Ectodermal cell (in vitro differentiated cells): ENCODE measurements at regions not wholly inside any gene's neighbourhood (a gene's known extent, or its start where the extent isn't known, plus 50 kb on each side); places are given as distances from the start of the nearest gene placed in this dataset.

ENCODE experiments used
- H3K27ac ChIP-seq: 2 replicates; pipeline ENCODE4 v1.7.0; 2013; ENCODE audit warnings: mild to moderate bottlenecking, low read depth, low read length; ENCODE audit not compliant: insufficient read depth, poor library complexity, severe bottlenecking
- H3K27me3 ChIP-seq: 2 replicates; pipeline ENCODE4 v1.7.0; 2013; ENCODE audit warnings: mild to moderate bottlenecking, low read length; ENCODE audit not compliant: insufficient read depth, control insufficient read depth, poor library complexity, severe bottlenecking
- H3K36me3 ChIP-seq: one replicate; pipeline ENCODE4 v1.7.0; 2013; ENCODE audit warnings: low read length; ENCODE audit not compliant: control insufficient read depth, insufficient read depth
- H3K4me1 ChIP-seq: one replicate; pipeline ENCODE4 v1.7.0; 2013; ENCODE audit warnings: low read length; ENCODE audit not compliant: control insufficient read depth, insufficient read depth
- H3K4me3 ChIP-seq: 2 replicates; pipeline ENCODE4 v1.7.0; 2013; ENCODE audit warnings: low read depth, low read length, control low read depth; ENCODE audit not compliant: insufficient read depth
- H3K9me3 ChIP-seq: 2 replicates; pipeline ENCODE4 v1.7.0; 2013; ENCODE audit warnings: mild to moderate bottlenecking, low read length, moderate library complexity; ENCODE audit not compliant: control insufficient read depth
- WGBS, 2 experiments: methylation state at CpG; one replicate each; pipeline ENCODE4 v1.1.7; 2013; ENCODE audit warnings: missing lambda C conversion rate in 2 of 2; 5-methylcytosine and 5-hydroxymethylcytosine counted together

GRCh38 chr5:112671687-112672086 is 66.0 kb upstream of the APC start:
- H3K4me1 ChIP-seq, result no peaks in the 10 kb centered on the region
- H3K4me3 ChIP-seq, result no peak overlapping the region
- H3K27ac ChIP-seq, result no peak overlapping the region
- no peaks in the 10 kb centered on the region for H3K9me3 ChIP-seq
- no peaks in the 10 kb centered on the region for H3K27me3 ChIP-seq
- H3K36me3 ChIP-seq, result no peaks in the 10 kb centered on the region

- no peaks in the 10 kb centered on the region for H3K9me3 ChIP-seq
- H3K36me3 ChIP-seq, result no peaks in the 10 kb centered on the region
- H3K4me1 ChIP-seq, result no peaks in the 10 kb centered on the region
- 88 to 100% methylated on average over 1 of the region's 1 CpG for WGBS, 2 experiments
- H3K27ac ChIP-seq, result no peak overlapping the region
- no peak overlapping the region for H3K4me3 ChIP-seq
- H3K27me3 ChIP-seq, result no peaks in the 10 kb centered on the region
Measured at GRCh38 chr5:112681481-112681908, 56.2 kb upstream of the APC start.

- Histone ChIP-seq H3K27ac (no peak overlapping the region), H3K4me3 (no peak overlapping the region), H3K36me3 (no peaks in the 10 kb centered on the region), H3K4me1 (no peaks in the 10 kb centered on the region), H3K27me3 (no peaks in the 10 kb centered on the region), H3K9me3 (no peaks in the 10 kb centered on the region)
- WGBS, 2 experiments, result 94 to 96% methylated on average over 3 of the region's 3 CpGs
Measured at GRCh38 chr5:112682621-112683061, 55.0 kb upstream of the APC start.

GRCh38 chr5:112684121-112684520 is 53.6 kb upstream of the APC start:
- Histone ChIP-seq H3K27ac (no peak overlapping the region), H3K27me3 (no peaks in the 10 kb centered on the region), H3K4me1 (no peaks in the 10 kb centered on the region), H3K4me3 (no peak overlapping the region), H3K36me3 (no peaks in the 10 kb centered on the region), H3K9me3 (no peaks in the 10 kb centered on the region)
- WGBS, 2 experiments, result 91 to 100% methylated on average over 1 of the region's 1 CpG

GRCh38 chr5:112684737-112685136 is 52.9 kb upstream of the APC start:
- Histone ChIP-seq H3K4me1 (no peaks in the 10 kb centered on the region), H3K9me3 (no peaks in the 10 kb centered on the region), H3K36me3 (no peaks in the 10 kb centered on the region), H3K27ac (no peak overlapping the region), H3K4me3 (no peak overlapping the region), H3K27me3 (no peaks in the 10 kb centered on the region)
- WGBS, 2 experiments, result 90% methylated on average over 4 of the region's 4 CpGs

- Histone ChIP-seq H3K9me3 (no peaks in the 10 kb centered on the region), H3K4me1 (no peaks in the 10 kb centered on the region), H3K4me3 (no peak overlapping the region), H3K27ac (no peak overlapping the region), H3K36me3 (no peaks in the 10 kb centered on the region), H3K27me3 (no peaks in the 10 kb centered on the region)
Measured at GRCh38 chr5:112685386-112685785, 52.3 kb upstream of the APC start.

GRCh38 chr5:112685931-112686330 is 51.8 kb upstream of the APC start:
- Histone ChIP-seq H3K9me3 (no peaks in the 10 kb centered on the region), H3K4me1 (no peaks in the 10 kb centered on the region), H3K27me3 (no peaks in the 10 kb centered on the region), H3K27ac (no peak overlapping the region), H3K4me3 (no peak overlapping the region), H3K36me3 (no peaks in the 10 kb centered on the region)
- WGBS, 2 experiments, result 94 to 96% methylated on average over 1 of the region's 2 CpGs

- no peak overlapping the region for H3K4me3 ChIP-seq
- no peaks in the 10 kb centered on the region for H3K36me3 ChIP-seq
- H3K9me3 ChIP-seq, result no peaks in the 10 kb centered on the region
- no peaks in the 10 kb centered on the region for H3K4me1 ChIP-seq
- H3K27me3 ChIP-seq, result no peaks in the 10 kb centered on the region
- H3K27ac ChIP-seq, result no peak overlapping the region
- 81 to 85% methylated on average over 2 of the region's 2 CpGs for WGBS, 2 experiments
Measured at GRCh38 chr5:112686675-112687074, 51.0 kb upstream of the APC start.

GRCh38 chr5:112687306-112687705 is 50.4 kb upstream of the APC start:
- Histone ChIP-seq H3K36me3 (no peaks in the 10 kb centered on the region), H3K27me3 (no peaks in the 10 kb centered on the region), H3K9me3 (no peaks in the 10 kb centered on the region), H3K4me1 (no peaks in the 10 kb centered on the region), H3K27ac (no peak overlapping the region), H3K4me3 (no peak overlapping the region)
